Forelimb muscle (tissue), 1 donor: ENCODE measurements at regions not wholly inside any gene's neighbourhood (a gene's known extent, or its start where the extent isn't known, plus 50 kb on each side); places are given as distances from the start of the nearest gene placed in this dataset.
"Not testable (repeated sequence)": the region's sequence is repeated elsewhere in the genome, so short reads cannot be mapped to it uniquely, and the experiment has no call there.

Source experiments
- DNase-seq: peaks from one replicate; pipeline ENCODE4 v3.0.0-alpha.2; 2013; ENCODE audit warnings: low read depth

DNA sequence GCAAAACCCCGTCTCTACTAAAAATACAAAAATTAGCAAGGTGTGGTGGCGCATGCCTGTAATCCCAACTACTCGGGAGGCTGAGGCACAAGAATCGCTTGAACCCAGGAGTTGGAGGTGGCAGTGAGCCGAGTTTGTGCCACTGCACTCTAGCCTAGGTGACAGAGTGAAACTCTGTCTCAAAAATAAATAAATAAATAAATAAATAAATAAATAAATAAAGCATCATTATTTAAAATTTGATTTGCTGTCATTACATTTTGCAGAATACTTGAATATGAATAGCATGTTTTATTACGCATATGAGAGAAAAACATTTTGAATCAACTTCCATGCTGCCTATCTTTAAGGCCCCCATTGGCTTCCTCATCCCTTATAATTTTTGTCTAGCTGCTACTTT lies 53.4 kb upstream of the MED14 start:
- not testable (repeated sequence) for DNase-seq

GRCh38 chrX:40792433-40792832 lies 57.1 kb upstream of the MED14 start:
- DNase-seq, result no peak

DNA sequence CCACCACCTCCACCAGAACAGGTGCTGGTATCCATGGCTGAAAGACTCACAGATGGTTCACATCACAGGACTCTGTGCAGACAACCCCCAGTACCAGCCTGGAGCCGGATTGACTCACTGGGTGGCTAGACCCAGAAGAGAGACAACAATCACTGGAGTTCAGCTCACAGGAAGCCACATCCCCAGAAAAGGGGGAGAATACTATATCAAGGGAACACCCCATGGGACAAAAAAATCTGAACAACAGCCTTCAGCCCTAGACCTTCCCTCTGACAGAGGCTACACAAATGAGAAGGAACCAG lies 59.4 kb upstream of the MED14 start:
- DNase-seq, result not testable (repeated sequence)

DNA sequence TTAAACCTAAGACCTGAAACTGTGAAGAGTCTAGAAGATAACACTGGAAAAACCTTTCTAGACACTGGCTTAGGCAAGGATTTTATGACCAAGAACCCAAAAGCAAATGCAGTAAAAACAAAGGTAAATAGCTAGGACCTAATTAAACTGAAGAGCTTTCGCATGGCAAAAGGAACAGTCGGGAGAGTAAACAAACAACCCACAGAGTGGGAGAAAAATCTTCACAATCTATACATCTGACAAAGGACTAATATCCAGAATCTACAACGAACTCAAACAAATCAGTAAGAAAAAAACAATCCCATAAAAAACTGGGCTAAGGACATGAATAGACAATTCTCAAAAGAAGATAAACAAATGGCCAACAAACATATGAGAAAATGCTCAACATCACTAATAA lies 64.4 kb upstream of the MED14 start:
- not testable (repeated sequence) for DNase-seq

- DNase-seq, result no peak
Observed at GRCh38 chrX:40805404-40805803, 70.1 kb upstream of the MED14 start.

DNA sequence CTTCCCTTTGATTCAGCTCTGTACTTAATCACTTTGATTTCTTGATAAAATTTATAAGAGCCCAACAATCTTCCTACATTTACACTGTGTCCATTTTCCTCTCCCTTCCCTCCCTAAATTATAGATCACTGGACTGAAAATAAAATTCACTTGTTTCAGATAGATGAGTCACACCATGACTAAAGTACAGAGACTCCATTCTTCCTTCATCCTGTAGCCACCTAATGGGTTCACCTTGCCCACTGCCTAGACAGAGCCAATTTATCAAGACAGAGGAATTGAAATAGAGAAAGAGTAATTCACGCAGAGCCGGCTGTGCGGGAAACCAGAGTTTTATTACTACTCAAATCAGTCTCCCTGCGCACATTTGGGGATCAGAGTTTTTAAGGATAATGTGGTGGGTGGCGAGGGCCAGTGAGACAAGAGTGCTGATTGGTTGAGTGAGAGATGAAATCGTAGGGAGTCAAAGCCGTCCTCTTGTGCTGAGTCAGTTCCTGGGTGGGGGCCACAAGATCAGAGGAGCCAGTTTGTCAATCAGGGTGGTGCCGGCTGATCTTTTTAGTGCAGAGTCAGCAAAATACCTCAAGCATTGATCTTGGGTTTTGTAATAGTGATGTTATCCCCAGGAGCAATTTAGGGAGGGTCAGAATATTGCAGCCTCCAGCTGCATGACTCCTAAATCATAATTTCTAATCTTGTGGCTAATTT lies 71.3 kb upstream of the MED14 start:
- no peak for DNase-seq

DNA sequence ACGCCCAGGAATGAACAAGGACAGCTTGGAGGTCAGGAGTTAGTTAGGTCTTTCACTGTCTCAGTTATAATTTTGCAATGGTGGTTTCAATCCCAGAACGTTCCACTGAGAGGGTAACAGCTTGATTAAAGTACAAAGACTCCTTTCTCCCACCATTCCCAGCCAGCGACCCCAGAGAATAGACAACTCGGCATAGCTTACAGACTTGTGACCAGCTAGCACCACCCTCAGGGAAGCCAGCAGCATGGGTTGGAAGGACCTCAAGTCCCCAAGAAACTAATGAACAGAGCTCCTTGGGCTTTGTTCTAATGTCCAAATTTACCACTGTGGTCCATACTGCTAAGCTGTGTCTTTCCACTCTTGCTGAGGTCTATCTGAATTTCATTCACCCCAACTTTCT lies 72.0 kb upstream of the MED14 start:
- DNase-seq, result no peak

GRCh38 chrX:40808203-40808602 lies 72.9 kb upstream of the MED14 start:
- no peak for DNase-seq

DNA sequence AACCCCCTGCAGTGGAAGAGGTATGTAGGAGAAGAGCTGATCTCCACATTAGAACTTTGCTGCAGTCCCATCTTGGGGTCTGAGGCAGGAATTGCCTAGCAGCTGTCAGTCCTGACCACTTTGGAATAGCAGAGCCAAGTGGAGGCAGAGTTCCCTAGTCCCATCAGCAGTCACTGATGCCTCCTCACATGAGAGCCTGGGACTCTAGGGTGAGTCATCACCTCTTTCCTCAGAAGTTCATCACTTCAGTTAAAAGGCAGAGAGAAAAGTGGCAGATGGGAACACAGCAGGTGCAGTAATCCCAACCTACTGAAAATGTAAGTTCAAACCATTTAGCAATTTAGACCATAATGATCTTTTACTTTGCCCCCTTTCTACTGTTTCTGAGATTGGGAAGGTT lies 73.9 kb upstream of the MED14 start:
- no peak for DNase-seq

- DNase-seq, result not testable (repeated sequence)
Observed at GRCh38 chrX:40815045-40815444, 79.7 kb upstream of the MED14 start.

- no peak for DNase-seq
Observed at GRCh38 chrX:40816906-40817305, 81.6 kb upstream of the MED14 start.

GRCh38 chrX:40818236-40818635 lies 82.9 kb upstream of the MED14 start:
- no peak for DNase-seq

DNA sequence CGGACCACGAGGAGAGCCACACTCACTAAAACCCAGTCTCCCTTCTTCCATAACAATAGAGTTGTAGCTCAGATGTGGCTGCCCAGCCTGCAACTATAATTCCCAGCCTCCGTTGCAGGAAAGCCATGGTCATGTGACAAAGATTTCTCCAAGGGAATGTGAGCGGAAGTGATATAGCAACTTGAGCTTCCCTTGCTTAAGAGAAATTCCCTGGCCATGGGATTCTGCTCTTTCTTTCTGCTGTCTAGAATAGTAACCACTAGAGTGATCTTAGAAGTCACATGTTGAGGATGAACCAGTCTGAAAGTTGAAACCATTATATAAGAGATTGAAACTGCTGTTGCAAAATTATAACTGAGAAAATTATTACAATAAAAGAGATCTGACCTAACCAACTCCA lies 86.4 kb upstream of the MED14 start:
- DNase-seq, result no peak

DNA sequence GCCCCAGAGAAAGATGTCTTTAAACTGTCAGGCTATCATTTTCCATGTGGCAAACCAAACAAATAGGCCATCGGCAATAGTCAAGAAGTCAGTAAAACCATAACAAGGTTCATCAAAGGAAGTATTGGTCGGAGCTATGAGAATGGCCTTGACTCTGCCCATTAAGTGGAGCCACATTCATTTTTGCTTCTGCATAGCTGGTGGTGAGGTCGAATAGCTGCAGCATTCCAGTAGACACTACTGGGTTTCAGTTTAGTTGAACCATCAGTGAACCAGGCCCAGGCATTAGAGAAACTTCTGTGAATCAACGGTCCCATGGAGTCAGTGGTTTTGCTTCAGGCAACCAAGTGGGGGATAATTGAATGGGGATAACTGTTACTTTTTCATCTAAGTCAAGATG lies 92.0 kb upstream of the MED14 start:
- DNase-seq, result no peak

DNA sequence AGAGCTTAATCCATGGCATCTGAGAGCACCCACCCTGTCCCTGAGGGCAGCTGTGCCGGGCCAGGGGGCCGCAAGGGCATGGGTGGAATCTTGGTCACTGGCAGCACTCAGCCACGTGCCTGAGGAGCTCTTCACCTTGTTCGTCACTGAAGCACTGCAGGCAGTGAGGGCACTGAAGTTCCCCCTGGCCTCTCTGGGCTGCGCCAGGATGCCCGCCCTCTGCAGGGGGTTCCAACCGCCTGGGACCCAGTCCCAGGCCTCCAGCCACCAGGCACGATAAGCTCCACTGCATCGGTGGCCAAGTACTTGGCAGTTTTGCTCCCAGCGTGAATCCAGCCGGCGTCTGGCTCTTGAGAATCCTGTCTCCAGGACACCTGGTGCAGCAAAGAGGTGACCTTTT lies 96.4 kb upstream of the MED14 start:
- no peak for DNase-seq

DNA sequence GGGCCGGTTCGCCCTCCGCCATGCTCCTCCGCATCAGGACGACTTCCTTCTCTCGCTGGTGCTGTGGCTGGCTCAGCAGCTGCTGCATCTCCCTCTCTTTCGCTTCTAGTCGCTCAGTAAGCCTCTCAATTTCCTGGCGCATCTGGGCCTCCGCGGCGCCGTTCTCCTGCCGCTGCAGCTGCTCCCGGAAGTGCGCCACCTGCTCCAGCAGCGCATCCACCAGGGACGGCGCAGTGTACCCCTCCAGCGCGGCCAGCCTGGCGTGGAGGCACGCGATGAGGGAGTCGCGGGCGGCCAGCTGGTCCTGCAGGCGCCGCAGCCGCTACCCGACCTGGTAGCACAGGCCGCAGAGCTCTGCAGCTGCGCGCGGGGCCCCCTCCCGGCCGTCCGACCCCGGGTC lies 97.4 kb upstream of the MED14 start:
- DNase-seq, result no peak

GRCh38 chrX:40834225-40834624 lies 98.9 kb upstream of the MED14 start:
- no peak for DNase-seq

- DNase-seq, result no peak
Observed at GRCh38 chrX:40835526-40835925, 100.2 kb upstream of the MED14 start.

GRCh38 chrX:40843643-40844042 lies 108.3 kb upstream of the MED14 start:
- DNase-seq, result no peak

DNA sequence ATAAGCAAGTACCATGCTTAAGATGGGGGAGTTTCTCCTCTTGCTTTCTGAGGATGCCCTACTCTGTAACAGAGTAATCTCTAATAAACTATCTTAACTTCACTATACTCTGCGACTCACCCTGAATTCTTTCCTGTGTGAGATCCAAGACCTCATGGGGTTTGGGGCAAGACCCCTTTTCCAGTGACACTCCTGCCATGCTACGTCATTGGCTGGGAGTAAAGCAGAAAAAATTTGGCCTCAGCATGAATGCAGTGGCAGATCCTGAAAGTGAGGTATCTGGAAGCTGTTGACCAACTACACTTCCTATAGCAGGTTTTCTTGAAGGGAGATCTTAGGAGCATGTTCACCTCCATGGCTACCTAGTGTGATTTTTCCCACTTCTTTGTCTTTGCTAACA lies 109.1 kb upstream of the MED14 start:
- no peak for DNase-seq

DNA sequence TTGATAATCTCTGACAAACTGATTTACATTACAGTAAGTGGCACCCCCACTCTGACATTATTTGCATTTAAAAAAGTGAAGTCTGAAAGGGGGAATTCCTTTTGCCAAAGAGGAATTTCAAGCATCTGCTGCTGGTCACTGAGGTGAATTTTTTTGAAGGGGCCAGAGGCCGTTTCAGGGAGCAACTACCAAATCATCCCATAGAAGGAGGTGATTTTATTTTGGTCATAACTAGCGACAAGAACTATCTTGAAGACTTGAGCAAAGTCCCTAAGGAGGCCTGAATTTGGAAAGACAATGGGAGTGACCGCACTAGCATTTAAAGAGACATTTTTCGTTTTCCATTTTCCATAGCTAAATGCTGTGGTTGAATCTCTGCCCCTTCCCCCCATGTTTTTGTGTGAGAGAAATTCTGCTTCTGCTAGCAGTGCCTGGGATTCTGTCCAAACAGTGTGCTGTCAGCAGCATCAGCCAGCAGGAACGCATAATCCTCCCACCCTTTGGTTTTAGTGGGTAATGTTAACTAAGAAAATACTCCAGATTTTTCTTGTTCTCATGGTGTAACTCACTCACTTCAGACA lies 110.1 kb upstream of the MED14 start:
- peak; percentile 88 for DNase-seq

DNA sequence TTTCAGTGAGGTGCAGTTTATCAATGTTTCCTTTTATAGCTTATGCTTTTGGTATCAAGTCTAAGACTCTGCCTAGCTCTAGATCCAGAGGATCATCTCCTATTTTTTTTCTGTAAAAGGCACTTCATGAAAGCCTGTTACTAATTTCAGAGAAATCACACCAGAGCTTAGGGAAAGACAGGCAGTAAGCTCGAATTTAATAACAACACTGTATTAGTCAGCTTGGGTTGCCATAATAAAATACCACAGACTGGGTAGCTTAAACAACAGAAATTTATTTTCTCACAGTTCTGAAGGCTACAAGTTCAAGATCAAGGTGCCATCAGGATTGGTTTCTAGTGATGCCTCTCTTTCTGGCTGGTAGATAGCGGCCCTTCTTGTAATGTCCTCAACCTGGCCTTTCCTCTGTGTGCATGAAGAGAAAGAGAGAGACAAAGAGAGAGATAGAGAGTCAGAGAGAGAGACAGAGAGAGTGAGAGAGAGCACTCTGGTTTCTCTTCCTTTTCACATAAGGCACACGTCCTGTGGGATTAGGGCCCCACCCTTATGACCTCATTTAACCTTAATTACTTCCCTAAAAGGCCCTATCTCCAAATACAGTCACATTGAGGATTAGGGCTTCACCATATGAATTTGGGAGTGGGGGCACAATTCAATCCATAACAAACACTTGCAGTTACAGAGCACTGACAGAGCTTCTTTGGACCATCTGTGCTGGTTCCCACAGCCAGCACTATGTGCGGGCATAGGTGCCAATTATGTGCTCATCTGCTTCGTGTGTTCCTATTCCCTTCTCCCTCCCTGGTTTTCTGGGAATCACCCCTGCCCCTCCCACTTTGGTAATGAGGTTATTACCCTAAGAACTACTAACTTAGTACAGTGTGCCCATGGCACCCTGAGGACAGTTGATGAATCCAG lies 114.8 kb upstream of the MED14 start:
- no peak for DNase-seq

GRCh38 chrX:40852586-40852985 lies 117.2 kb upstream of the MED14 start:
- no peak for DNase-seq
